LNCAP (cell line): ENCODE measurements at regions not wholly inside any gene's neighbourhood (a gene's known extent, or its start where the extent isn't known, plus 50 kb on each side); places are given as distances from the start of the nearest gene placed in this dataset.

ENCODE experiments used
- CTCF ChIP-seq: fragments of 450-650 bp; IDR thresholded peaks from 2 replicates; pipeline ENCODE4 v1.5.1; 2017; ENCODE audit warnings: mild to moderate bottlenecking

- TF ChIP-seq CTCF: no peak
Measured at GRCh38 chr11:50088231-50088630, 55.6 kb downstream of the OR4C45 start.

- no peak for TF ChIP-seq CTCF
Measured at GRCh38 chr11:50098186-50098725, 65.6 kb downstream of the OR4C45 start.

- no peak for TF ChIP-seq CTCF
Measured at GRCh38 chr11:50102916-50103315, 70.2 kb downstream of the OR4C45 start.

GRCh38 chr11:50155508-50155907, 122.8 kb downstream of the OR4C45 start:
- no peak for TF ChIP-seq CTCF

- no peak for TF ChIP-seq CTCF
Measured at GRCh38 chr11:50164050-50164449, 131.4 kb downstream of the OR4C45 start.

- no peak for TF ChIP-seq CTCF
Measured at GRCh38 chr11:50169634-50170033, 137.0 kb downstream of the OR4C45 start.

GRCh38 chr11:50170115-50170514, 137.4 kb downstream of the OR4C45 start:
- no peak for TF ChIP-seq CTCF

GRCh38 chr11:50174189-50174588, 141.5 kb downstream of the OR4C45 start:
- TF ChIP-seq CTCF: no peak
